Neural progenitor cell (in vitro differentiated cells): ENCODE measurements at regions not wholly inside any gene's neighbourhood (a gene's known extent, or its start where the extent isn't known, plus 50 kb on each side); places are given as distances from the start of the nearest gene placed in this dataset.

Experiments
- DNase-seq: peaks from one replicate; pipeline ENCODE4 v3.0.0-alpha.2; 2016; ENCODE audit warnings: low spot score
- H2AFZ ChIP-seq: fragments of 200-600 bp; sonication (generic); replicated peaks from 2 replicates; pipeline ENCODE4 v1.6.1; 2016; ENCODE audit warnings: antibody characterized with exemption
- H3F3A ChIP-seq: fragments of 200-600 bp; sonication (generic); 2 replicates; pipeline ENCODE4 v1.6.1; 2016; ENCODE audit warnings: antibody characterized with exemption, low read depth
- H3K27ac ChIP-seq: fragments of 200-600 bp; sonication (generic); 2 replicates; pipeline ENCODE4 v1.5.1; 2016; ENCODE audit warnings: mild to moderate bottlenecking
- H3K27me3 ChIP-seq: fragments of 200-600 bp; sonication (generic); 2 replicates; pipeline ENCODE4 v1.6.1; 2016; ENCODE audit warnings: mild to moderate bottlenecking, moderate library complexity
- H3K36me3 ChIP-seq: fragments of 200-600 bp; sonication (generic); 2 replicates; pipeline ENCODE4 v1.5.1; 2016
- H3K4me1 ChIP-seq: fragments of 200-600 bp; sonication (generic); 2 replicates; pipeline ENCODE4 v1.6.1; 2016; ENCODE audit warnings: mixed run types
- H3K4me2 ChIP-seq: fragments of 200-600 bp; sonication (generic); 2 replicates; pipeline ENCODE4 v1.6.1; 2016
- H3K4me3 ChIP-seq: fragments of 200-600 bp; sonication (generic); 2 replicates; pipeline ENCODE4 v1.5.1; 2016
- H3K79me2 ChIP-seq: fragments of 200-600 bp; sonication (generic); 2 replicates; pipeline ENCODE4 v1.6.1; 2016; ENCODE audit warnings: low read depth
- H3K9ac ChIP-seq: fragments of 200-600 bp; sonication (generic); 2 replicates; pipeline ENCODE4 v1.6.1; 2016
- H3K9me3 ChIP-seq: fragments of 200-600 bp; sonication (generic); 2 replicates; pipeline ENCODE4 v1.5.1; 2016; ENCODE audit warnings: low read depth
- H4K20me1 ChIP-seq: fragments of 200-600 bp; sonication (generic); 2 replicates; pipeline ENCODE4 v1.6.1; 2016; ENCODE audit warnings: low read depth
- H3K27ac Mint-ChIP-seq: 3 replicates; pipeline ENCODE4 v1.8.0; 2021; ENCODE audit warnings: mixed read lengths
- H3K27me3 Mint-ChIP-seq: 2 replicates; pipeline ENCODE4 v1.8.0; 2022; ENCODE audit warnings: low read depth, mild to moderate bottlenecking, inconsistent platforms, moderate library complexity, mixed read lengths; ENCODE audit not compliant: insufficient read depth
- H3K36me3 Mint-ChIP-seq: 3 replicates; pipeline ENCODE4 v1.8.0; 2021; ENCODE audit warnings: mixed read lengths
- H3K4me1 Mint-ChIP-seq: 3 replicates; pipeline ENCODE4 v1.8.0; 2021; ENCODE audit warnings: mixed read lengths
- H3K4me3 Mint-ChIP-seq: 3 replicates; pipeline ENCODE4 v1.8.0; 2021; ENCODE audit warnings: mild to moderate bottlenecking, moderate library complexity, mixed read lengths
- H3K9me3 Mint-ChIP-seq: 3 replicates; pipeline ENCODE4 v1.8.0; 2020; ENCODE audit warnings: mixed read lengths
- CTCF ChIP-seq: fragments of 200-600 bp; sonication (generic); IDR thresholded peaks from 2 replicates; pipeline ENCODE4 v1.5.1; 2017; ENCODE audit warnings: antibody characterized with exemption, mild to moderate bottlenecking
- EZH2 ChIP-seq: fragments of 200-600 bp; sonication (generic); IDR thresholded peaks from 2 replicates; pipeline ENCODE4 v1.6.1; 2017; ENCODE audit warnings: antibody characterized with exemption, mild to moderate bottlenecking, moderate library complexity
- EZH2phosphoT487 ChIP-seq: fragments of 200-600 bp; sonication (generic); IDR thresholded peaks from 2 replicates; pipeline ENCODE4 v1.6.1; 2017; ENCODE audit warnings: antibody characterized with exemption

- Mint-ChIP-seq H3K27ac (peak overlapping the region; percentile 62), H3K27me3 (peaks cover 5% of the 10 kb centered on the region), H3K4me1 (peaks cover 39% of the 10 kb centered on the region), H3K4me3 (no peak overlapping the region), H3K9me3 (no peaks in the 10 kb centered on the region), H3K36me3 (no peaks in the 10 kb centered on the region)
- Histone ChIP-seq H3K79me2 (no peaks in the 10 kb centered on the region), H3F3A (no peaks in the 10 kb centered on the region), H3K4me3 (no peak overlapping the region), H3K27ac (no peak overlapping the region), H3K9me3 (no peaks in the 10 kb centered on the region), H3K4me1 (peaks cover 5% of the 10 kb centered on the region), H3K36me3 (no peaks in the 10 kb centered on the region), H3K9ac (no peak overlapping the region), H4K20me1 (no peaks in the 10 kb centered on the region), H2AFZ (no peak overlapping the region), H3K4me2 (no peak overlapping the region), H3K27me3 (no peaks in the 10 kb centered on the region)
- TF ChIP-seq EZH2phosphoT487 (no peak), CTCF (no peak), EZH2 (no peak)
- DNase-seq = no peak
Measured at GRCh38 chr14:97271451-97271960, 474.3 kb downstream of the VRK1 start.

GRCh38 chr14:97273540-97273939, 476.4 kb downstream of the VRK1 start:
- Mint-ChIP-seq H3K4me3 (no peak overlapping the region), H3K27ac (no peak overlapping the region), H3K9me3 (no peaks in the 10 kb centered on the region), H3K4me1 (peaks cover 39% of the 10 kb centered on the region), H3K27me3 (peaks cover 5% of the 10 kb centered on the region), H3K36me3 (no peaks in the 10 kb centered on the region)
- no peak overlapping the region for H3K4me2 ChIP-seq
- peaks cover 13% of the 10 kb centered on the region for H3K4me1 ChIP-seq
- no peak for TF ChIP-seq CTCF
- no peak for TF ChIP-seq EZH2phosphoT487
- no peak for TF ChIP-seq EZH2
- no peak overlapping the region for H3K4me3 ChIP-seq
- peaks cover 9% of the 10 kb centered on the region for H3F3A ChIP-seq
- no peaks in the 10 kb centered on the region for H4K20me1 ChIP-seq
- H2AFZ ChIP-seq = no peak overlapping the region
- no peaks in the 10 kb centered on the region for H3K79me2 ChIP-seq
- H3K9me3 ChIP-seq = no peaks in the 10 kb centered on the region
- no peaks in the 10 kb centered on the region for H3K36me3 ChIP-seq
- no peaks in the 10 kb centered on the region for H3K27me3 ChIP-seq
- H3K9ac ChIP-seq = no peak overlapping the region
- DNase-seq = no peak
- no peak overlapping the region for H3K27ac ChIP-seq

- H2AFZ ChIP-seq = no peak overlapping the region
- no peak overlapping the region for H3K4me2 ChIP-seq
- no peak overlapping the region for H3K9ac ChIP-seq
- H3K27ac ChIP-seq = no peak overlapping the region
- H3K4me1 ChIP-seq = peaks cover 13% of the 10 kb centered on the region
- H3K36me3 ChIP-seq = no peaks in the 10 kb centered on the region
- no peak overlapping the region for H3K27ac Mint-ChIP-seq
- H3K9me3 ChIP-seq = no peaks in the 10 kb centered on the region
- no peak overlapping the region for H3K4me3 ChIP-seq
- H3K4me3 Mint-ChIP-seq = no peak overlapping the region
- TF ChIP-seq EZH2phosphoT487 = no peak
- no peak for TF ChIP-seq CTCF
- TF ChIP-seq EZH2 = no peak
- H3K36me3 Mint-ChIP-seq = no peaks in the 10 kb centered on the region
- H4K20me1 ChIP-seq = no peaks in the 10 kb centered on the region
- DNase-seq = peak; percentile 23
- H3K4me1 Mint-ChIP-seq = peaks cover 40% of the 10 kb centered on the region
- no peaks in the 10 kb centered on the region for H3K9me3 Mint-ChIP-seq
- H3K27me3 Mint-ChIP-seq = peaks cover 5% of the 10 kb centered on the region
- H3K27me3 ChIP-seq = no peaks in the 10 kb centered on the region
- H3F3A ChIP-seq = peaks cover 9% of the 10 kb centered on the region
- no peaks in the 10 kb centered on the region for H3K79me2 ChIP-seq
Measured at GRCh38 chr14:97274626-97275025, 477.4 kb downstream of the VRK1 start.
